Islet precursor cell (in vitro differentiated cells): ENCODE measurements at regions not wholly inside any gene's neighbourhood (a gene's known extent, or its start where the extent isn't known, plus 50 kb on each side); places are given as distances from the start of the nearest gene placed in this dataset.

Experiments used
- DNase-seq: peaks from one replicate; pipeline ENCODE4 v3.0.0-alpha.2; 2018

- no peak for DNase-seq
Measured at GRCh38 chr12:19964549-19964948, 403.8 kb upstream of the PDE3A start.

GRCh38 chr12:19965196-19966038, 402.9 kb upstream of the PDE3A start:
- DNase-seq = peak; percentile 92

GRCh38 chr12:19967001-19967400, 401.3 kb upstream of the PDE3A start:
- no peak for DNase-seq

DNA sequence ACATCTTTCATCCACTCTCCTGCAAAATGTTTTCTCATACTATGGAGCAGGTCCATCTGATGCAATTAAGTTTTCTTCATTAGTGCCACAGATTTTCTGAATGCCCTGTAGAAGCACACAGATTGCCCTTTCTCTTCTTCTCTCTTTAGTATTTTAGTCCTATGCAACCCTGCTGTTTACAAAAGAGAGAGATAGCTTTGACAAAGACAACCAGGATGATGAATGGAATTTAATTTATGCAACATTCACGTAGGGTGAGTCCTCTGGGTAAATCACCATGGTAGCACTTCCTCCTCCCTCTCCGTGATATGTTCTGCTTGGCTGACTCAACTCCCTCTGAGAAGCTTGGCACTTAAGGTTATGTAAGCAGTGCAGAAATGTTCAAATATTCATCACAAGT, 400.9 kb upstream of the PDE3A start:
- peak; percentile 58 for DNase-seq

GRCh38 chr12:19970116-19970515, 398.2 kb upstream of the PDE3A start:
- DNase-seq = peak; percentile 69

- DNase-seq = no peak
Measured at GRCh38 chr12:19970821-19971220, 397.5 kb upstream of the PDE3A start.

DNA sequence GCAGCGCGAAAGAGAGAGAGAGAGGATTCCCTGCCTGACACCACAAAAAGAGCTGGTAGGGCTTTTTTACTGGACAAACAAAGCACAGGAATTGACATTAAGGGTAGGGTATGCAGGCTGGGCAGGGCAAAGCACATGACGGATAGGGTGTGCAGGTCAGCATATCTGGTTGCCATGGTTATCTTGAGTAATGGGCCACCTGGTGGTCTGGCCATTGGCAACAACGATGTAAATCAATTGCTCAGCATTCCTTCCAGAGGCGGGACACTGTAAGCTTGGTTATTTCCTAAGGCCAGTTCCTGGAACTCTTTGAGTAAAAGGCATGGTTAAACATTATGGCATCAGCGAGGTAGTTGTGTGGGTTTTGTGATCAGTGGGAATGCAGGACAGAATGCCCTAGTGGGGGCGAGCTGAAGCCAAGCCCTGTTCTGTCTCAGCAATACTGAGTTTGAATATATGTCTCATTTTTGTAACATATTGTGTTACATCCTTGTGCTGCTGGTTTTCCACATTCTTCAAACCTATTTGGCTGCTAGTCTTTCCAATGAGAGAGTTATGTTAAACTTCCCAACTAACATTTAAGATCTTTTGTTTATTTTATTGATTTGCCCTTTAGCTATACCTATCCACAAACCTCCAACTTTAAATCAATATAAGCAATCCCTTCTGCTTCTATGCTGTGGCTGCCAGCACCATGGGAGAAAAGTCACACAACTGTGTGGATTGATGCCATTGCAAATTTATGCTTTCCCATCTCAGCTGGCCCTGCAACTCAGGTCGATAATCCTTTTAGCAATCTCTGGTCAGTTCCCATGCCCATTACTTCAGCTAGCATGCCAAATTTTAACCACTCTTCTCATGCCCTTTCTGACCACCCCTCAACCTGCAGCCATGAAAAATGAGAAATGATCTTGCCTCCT, 396.7 kb upstream of the PDE3A start:
- DNase-seq = peak; percentile 99

- DNase-seq = peak; percentile 94
Measured at GRCh38 chr12:19972325-19973288, 395.7 kb upstream of the PDE3A start.

DNA sequence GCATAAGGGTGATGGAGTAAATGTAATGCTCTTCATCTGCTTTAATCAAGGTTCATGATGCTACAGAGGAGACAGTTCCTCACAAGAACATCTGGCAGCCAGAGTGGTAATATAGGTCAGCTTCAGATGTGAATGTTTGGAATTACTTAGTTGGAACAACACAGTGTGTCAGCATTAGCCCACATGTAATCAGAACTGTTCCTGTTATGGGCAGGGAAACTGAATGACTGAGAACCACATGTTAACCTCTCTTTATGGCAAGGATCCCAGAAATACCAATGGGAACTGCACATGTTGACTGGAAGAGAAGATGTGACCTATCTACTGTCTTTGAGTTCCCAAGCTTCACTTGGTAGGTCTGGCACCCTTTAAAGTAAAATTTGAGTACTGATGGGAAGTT, 390.1 kb upstream of the PDE3A start:
- DNase-seq = no peak

DNA sequence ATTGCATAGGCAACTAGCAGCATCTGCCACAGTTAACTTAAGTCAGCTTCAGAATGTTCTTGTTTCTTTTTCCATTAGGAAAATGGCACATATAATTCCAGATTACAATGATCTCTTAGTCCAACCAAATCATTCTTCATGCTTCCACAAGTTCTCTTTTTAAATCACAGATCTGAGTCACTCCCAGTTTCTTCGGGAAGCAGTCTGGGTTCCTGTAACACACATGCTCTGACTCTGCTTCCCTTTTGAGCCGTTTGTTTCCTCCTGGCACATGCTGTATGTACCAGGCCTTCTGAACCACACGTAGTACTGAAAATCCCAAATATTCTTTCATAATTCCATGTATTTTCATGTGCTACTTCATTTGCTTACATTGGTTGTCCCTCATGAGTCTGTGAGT, 388.8 kb upstream of the PDE3A start:
- no peak for DNase-seq

GRCh38 chr12:19981944-19982343, 386.4 kb upstream of the PDE3A start:
- DNase-seq = no peak

DNA sequence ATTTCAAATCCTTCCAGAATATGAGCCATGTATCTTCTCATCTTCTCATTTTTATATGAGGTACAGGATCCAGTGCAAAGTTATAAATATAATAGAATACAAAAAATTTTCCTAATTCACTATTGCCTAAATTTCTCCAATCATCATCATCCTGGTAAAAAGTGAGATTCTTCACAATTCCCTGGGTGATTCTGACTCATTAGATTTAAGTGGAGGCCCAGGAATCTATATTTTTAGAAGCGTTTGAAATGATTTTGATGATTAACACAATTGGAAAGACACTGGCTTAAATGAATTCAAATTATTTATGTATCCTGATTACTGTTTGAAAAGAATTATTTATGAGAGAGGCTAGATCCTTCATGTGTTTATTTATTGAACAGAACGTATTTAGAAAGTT, 380.3 kb upstream of the PDE3A start:
- DNase-seq = no peak

GRCh38 chr12:19988459-19988873, 379.9 kb upstream of the PDE3A start:
- peak; percentile 64 for DNase-seq

DNA sequence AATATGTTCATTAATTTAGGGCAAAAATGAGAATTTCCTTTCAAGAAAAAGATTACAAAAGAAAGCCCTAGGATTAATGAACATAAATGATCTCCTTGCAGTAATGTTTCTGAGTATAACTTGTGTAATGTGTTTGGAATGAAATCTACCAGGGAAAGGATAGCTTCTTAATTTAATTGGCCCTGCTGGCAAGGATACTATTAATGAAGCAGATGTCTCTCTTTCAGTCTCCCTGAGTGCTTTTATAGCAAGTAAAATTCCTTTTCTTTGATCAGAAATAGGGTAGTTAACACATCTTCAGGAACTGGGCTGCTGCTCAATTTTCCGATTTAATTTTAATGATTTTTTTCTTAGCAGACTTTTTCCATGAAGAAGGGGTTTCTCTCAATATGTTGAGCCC, 379.4 kb upstream of the PDE3A start:
- DNase-seq = no peak

DNA sequence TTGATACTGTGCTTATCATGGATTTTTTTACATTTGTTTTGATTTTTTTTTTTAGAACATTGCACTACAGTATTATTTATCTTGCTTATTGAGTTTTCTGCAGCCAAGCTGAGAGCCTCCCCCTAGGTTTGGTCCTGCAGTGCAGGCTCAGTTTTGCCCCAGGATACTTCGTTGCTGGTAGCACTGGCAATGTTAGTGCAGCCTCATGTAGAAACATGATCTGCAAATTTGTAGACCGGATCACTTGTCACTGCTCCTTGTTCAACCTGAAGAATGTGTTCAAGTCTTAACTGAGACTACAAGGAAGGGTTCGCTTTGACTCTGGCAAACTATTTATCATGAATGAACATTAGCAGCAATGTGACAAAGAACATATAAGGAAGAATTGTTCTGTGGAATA, 377.2 kb upstream of the PDE3A start:
- peak; percentile 84 for DNase-seq

DNA sequence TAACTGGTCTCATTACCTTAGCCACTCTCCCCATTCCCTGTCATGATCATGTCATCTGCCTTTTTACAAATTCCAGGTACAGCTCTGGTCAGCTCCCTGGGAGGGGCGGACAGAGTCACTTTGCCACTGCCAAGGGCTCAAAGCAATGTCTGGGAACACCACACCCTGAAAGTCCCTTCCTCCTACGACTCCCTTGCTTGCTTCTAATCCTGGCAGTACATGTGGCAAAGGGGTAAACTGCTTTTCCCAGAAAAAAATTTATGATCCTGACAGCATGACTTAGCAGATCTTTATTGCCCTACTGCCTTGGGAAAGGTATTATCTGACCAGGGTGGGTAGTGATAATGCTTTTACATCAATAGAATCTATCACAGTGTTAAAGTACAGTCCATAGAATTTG, 376.0 kb upstream of the PDE3A start:
- peak; percentile 91 for DNase-seq

- no peak for DNase-seq
Measured at GRCh38 chr12:19994968-19995367, 373.4 kb upstream of the PDE3A start.

DNA sequence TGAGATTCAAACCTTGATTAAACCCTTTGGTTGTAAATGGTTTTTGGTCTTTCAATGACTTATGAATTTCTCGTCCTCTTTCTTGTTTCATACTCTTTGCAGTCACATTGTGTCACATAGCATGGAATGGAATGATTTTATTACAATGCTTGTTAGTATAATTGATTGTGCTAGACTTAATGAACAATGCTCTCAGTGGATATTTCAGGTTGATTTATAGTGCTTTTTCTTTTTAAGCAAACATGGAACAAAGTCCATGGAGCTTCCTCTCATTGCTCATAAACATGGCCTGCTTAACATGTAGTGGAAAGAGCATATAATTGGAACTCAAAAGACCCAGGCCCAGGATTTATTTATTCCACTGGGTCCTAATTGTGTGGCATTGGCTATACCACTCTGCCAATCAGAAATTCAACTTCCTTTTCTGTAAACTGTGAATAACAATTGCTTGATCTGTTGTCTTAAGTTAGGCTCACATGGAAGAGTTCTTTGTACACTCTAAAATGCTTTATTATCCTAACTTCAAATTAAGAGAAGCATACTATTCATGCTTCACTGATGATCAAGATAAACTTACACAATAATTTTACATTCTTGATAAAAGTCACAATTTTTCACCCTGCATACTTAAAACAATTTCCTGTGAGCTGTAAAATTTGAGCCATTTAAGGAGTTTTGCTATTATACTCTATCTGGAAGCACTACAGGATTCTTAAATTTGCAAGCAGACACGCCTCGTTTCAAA, 370.5 kb upstream of the PDE3A start:
- no peak for DNase-seq

- DNase-seq = no peak
Measured at GRCh38 chr12:19998411-19998810, 369.9 kb upstream of the PDE3A start.

DNA sequence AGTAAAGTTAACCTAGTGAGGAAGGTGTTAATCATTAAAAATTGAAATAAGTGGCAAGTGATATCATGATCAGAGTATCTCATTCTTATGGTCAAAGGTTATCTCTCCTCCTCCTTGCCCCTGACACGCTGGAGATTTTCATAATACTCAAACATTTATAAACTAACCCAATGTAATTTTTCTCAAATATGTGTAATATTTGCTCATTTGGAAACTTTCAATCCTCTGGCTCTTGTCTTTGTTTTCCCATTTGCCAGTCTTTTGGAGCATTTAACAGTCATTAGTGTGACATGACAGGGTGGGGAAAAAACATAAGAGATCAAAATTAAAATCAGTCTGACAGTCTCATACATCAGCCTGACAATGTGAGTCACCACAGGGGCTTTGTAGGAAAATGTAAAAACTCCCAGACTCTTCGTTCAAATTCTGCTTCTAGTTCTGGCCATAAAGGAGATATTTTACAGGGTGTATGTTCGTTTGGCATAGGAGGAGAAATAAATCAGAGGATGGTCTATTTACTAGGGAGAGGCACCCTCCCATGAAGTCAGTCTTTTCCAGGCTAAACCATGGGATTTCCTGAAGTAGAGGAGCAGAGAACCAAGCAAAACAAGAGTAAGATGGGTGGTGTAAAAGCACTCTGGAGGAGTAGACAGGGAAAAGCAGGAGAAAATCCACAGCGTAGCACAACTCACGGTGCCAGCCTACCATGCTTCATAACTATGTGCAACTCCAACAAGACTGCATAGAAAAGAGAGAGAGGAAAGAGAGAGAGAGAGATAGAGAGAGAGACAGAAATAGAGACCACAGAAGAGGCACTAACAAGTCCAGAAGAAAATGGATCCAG, 369.2 kb upstream of the PDE3A start:
- no peak for DNase-seq

DNA sequence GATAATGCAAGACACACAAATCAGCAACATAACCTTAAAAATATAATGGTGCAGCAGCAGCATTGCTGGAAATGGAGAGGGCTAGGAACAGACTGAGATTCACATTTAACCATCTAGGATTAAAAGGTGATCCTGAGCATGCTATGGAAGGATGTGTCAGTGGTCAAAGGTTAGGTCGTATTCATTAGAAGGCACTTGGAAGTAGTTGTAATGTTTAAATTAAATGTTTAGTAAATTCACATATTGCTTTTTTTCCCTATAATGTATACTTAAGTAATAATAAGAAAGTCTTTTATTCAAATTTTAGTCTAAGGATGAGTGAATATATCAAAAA, 368.6 kb upstream of the PDE3A start:
- no peak for DNase-seq
